ENCODE measurements at regions not wholly inside any gene's neighbourhood (a gene's known extent, or its start where the extent isn't known, plus 50 kb on each side); places are given as distances from the start of the nearest gene placed in this dataset.

DNA sequence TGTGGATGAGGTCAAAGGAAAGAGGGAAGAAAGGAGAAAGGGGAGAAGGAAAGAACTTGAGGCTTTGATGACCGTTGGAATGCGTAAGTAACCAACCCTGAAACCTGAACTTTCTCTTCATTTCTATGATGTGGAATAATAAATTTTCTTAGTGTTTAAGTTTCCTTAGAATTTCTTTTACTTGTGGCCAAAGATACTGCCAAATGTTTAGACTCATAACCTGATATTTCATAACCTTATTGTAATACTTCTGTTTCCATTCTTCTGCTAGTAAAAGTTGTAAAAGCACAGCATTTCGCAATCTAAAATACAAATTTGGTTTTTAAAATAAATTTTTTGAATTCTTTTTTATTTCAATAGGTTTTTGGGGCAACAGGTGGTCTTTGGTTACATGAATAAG lies 258.5 kb upstream of the GIMD1 start (continued):
- TF ChIP-seq RCOR1 (conservative IDR thresholded peaks at IDR 0.05; ENCODE audit: low read depth, low read length) (no peak), YY1 (IDR thresholded peaks at IDR 0.05; ENCODE audit: low read depth, low read length) (no peak), SMAD5 (IDR thresholded peaks at IDR 0.05; ENCODE audit: low read depth) (no peak), HSF1 (IDR thresholded peaks at IDR 0.05; ENCODE audit: low read depth, low read length) (no peak), FOXM1 (IDR thresholded peaks at IDR 0.05; ENCODE audit: low read depth, low read length) (no peak), POLR2A (IDR thresholded peaks at IDR 0.05; ENCODE audit: low read depth, low read length) (no peak), IKZF2 (IDR thresholded peaks at IDR 0.05) (no peak), ASH2L (IDR thresholded peaks at IDR 0.05; ENCODE audit: borderline replicate concordance, low read depth) (no peak)
- TF ChIP-seq, protein P1, sequence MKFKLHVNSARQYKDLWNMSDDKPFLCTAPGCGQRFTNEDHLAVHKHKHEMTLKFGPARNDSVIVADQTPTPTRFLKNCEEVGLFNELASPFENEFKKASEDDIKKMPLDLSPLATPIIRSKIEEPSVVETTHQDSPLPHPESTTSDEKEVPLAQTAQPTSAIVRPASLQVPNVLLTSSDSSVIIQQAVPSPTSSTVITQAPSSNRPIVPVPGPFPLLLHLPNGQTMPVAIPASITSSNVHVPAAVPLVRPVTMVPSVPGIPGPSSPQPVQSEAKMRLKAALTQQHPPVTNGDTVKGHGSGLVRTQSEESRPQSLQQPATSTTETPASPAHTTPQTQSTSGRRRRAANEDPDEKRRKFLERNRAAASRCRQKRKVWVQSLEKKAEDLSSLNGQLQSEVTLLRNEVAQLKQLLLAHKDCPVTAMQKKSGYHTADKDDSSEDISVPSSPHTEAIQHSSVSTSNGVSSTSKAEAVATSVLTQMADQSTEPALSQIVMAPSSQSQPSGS (IDR thresholded peaks at IDR 0.05; ENCODE audit: low read length): no peak

DNA sequence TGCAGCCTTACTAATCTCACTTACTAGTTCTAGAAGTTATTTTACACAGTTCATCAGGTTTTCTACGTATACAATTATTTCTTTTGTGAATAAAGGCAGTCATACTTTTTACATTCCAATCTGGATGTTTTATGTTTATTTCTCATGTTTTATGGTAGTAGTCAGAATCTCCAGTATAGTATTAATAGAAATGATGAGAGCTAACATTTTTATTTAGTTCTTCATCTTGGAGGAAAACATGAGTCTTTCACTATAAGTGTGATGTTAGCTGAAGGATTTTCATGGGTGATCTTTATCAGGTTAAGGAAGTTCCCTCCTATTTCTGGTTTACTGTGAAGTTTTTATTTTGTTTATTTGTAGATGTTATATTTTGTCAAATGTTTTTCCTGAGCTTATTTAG lies 256.1 kb upstream of the GIMD1 start:
- no TSS peak for BruUV-seq (replicated peaks)
- Histone ChIP-seq H2AFZ (ENCODE audit: control insufficient read depth, low read depth, low read length) (no peak overlapping the region), H3K27ac (ENCODE audit: control insufficient read depth, insufficient read depth) (no peak overlapping the region), H3K4me3 (no peak overlapping the region), H3K36me3 (ENCODE audit: control insufficient read depth in 2 of 2, insufficient read depth in 2 of 2, low read length in 1 of 2) (no peaks in the 10 kb centered on the region), H3K9ac (ENCODE audit: control insufficient read depth, insufficient read depth, low read length) (no peak overlapping the region), H3K79me2 (ENCODE audit: control insufficient read depth, insufficient read depth, low read length) (no peaks in the 10 kb centered on the region), H4K20me1 (ENCODE audit: control insufficient read depth, insufficient read depth) (no peaks in the 10 kb centered on the region), H3K27me3 (replicated peaks in 1 of 2; ENCODE audit: control insufficient read depth in 2 of 2, insufficient read depth in 2 of 2, low read length in 1 of 2) (no peaks in the 10 kb centered on the region), H3K4me2 (ENCODE audit: control insufficient read depth, insufficient read depth) (no peak overlapping the region), H3K9me3 (replicated peaks; ENCODE audit: control insufficient read depth, insufficient read depth, low read length) (no peaks in the 10 kb centered on the region), H3K4me1 (ENCODE audit: control insufficient read depth, insufficient read depth, low read length) (no peaks in the 10 kb centered on the region)
- CTCF ChIA-PET: no interaction called here
- 0% methylated on average over 1 of the region's 1 CpG for WGBS (ENCODE audit: insufficient coverage, insufficient replicate concordance, low lambda C conversion rate, missing lambda C conversion rate)
- SMC1A ChIA-PET (ENCODE audit: uncharacterized antibody, unreplicated experiment): interaction anchor here (0.6 to 1.2 kb wide), 2 partner anchors 30 to 62 kb away, joined by 3 read pairs; no protein-coding TSS in a partner anchor
- ATAC-seq: no peak
- RAD21 ChIA-PET (ENCODE audit: unreplicated experiment): no interaction called here
- in situ Hi-C loops (cut with MboI): no loop called here
- POLR2A ChIA-PET: no interaction called here
- intact Hi-C loops (cut with micrococcal nuclease; ENCODE audit: unreplicated experiment): no loop called here
- no peak for DNase-seq (ENCODE audit: low read depth, low spot score)
- no peak for FAIRE-seq
- TF ChIP-seq NBN (IDR thresholded peaks at IDR 0.05) (no peak), IKZF2 (IDR thresholded peaks at IDR 0.05) (no peak), ASH2L (IDR thresholded peaks at IDR 0.05; ENCODE audit: borderline replicate concordance, low read depth) (no peak), TAF1 (IDR thresholded peaks at IDR 0.05; ENCODE audit: borderline replicate concordance, low read depth, low read length) (no peak), EZH2 (IDR thresholded peaks at IDR 0.05; ENCODE audit: borderline replicate concordance, control insufficient read depth, low read depth, low read length) (no peak), EGR1 (IDR thresholded peaks at IDR 0.05; ENCODE audit: borderline replicate concordance in 1 of 2, low read depth in 2 of 2, low read length in 2 of 2) (no peak)
- TF ChIP-seq, protein P1 (IDR thresholded peaks at IDR 0.05; ENCODE audit: low read length): no peak
- TF ChIP-seq, protein P2, sequence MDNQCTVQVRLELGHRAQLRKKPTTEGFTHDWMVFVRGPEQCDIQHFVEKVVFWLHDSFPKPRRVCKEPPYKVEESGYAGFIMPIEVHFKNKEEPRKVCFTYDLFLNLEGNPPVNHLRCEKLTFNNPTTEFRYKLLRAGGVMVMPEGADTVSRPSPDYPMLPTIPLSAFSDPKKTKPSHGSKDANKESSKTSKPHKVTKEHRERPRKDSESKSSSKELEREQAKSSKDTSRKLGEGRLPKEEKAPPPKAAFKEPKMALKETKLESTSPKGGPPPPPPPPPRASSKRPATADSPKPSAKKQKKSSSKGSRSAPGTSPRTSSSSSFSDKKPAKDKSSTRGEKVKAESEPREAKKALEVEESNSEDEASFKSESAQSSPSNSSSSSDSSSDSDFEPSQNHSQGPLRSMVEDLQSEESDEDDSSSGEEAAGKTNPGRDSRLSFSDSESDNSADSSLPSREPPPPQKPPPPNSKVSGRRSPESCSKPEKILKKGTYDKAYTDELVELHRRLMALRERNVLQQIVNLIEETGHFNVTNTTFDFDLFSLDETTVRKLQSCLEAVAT (IDR thresholded peaks at IDR 0.05): no peak
